ENCODE measurements at regions not wholly inside any gene's neighbourhood (a gene's known extent, or its start where the extent isn't known, plus 50 kb on each side); places are given as distances from the start of the nearest gene placed in this dataset.

DNA sequence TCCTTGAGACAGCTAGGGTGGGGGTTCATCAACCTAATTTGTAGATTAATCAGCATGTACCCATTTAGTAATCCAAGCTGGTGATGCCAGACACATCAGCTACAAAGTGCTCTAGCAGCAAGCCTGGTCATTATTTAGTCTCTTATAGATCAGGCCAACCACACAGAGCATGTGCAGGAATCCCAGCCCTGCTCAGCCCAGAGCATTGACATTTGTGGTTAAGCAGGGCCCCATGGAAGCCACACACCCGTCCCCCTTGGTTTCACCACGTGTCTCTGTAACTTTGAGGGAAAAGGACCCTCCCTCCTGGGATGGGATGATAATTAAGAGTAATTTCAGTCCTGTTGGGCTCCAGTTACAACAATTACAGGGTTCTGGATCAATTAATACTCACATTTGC lies 268.8 kb upstream of the RPL38 start:
- no peak for DNase-seq

DNA sequence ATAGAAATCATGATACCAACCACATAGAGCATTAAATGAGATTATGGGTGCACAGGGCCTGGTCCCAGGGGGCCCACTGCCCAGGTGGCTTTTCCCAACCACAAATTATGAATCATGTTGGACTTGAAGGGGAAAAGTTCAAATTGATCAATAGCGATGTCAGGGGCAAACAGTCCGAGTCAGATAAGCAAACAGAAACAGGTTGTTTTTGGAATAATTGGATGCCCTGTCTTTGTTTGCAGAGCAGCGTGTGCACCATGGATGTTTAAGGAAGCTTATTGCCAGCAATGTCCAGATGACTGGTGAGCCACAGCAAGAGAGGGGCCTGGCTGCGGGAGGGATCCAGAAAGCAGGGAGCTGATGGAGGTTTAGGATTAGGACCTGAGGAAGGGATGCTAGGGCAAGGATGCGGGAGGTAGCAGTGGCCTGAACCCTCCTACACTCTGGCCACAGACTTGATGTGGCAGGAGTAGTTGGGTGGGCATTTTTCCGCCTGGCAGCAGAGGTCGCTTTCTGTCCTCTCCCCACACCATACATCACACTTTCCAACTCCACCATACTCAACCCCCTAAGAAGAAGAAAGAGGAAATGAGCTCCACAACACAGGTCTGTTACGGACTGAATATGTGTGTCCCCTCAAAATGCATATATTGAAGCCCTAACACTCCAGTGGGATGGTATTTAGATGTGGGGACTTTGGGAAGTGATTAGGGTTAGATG lies 266.4 kb upstream of the RPL38 start:
- no peak for DNase-seq

DNA sequence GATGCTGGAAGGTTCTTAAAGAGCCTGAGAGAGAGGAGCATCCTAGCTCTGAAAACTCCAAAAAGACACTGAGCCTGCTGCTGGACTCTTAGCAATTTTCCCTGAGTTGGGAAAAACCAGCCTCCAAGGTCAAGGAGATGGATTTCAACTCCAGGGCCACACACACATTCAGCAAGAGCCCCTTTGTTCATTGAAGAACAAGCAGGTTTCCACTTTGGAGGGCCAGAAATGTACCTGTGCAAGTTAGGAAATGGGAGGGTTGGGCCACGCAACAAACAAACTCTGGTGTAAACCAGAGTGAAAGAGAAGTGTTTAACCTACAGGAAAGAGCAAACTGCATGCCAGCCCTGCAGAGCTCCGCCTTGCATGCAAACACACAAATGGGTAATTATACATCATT lies 264.8 kb upstream of the RPL38 start:
- no peak for DNase-seq

DNA sequence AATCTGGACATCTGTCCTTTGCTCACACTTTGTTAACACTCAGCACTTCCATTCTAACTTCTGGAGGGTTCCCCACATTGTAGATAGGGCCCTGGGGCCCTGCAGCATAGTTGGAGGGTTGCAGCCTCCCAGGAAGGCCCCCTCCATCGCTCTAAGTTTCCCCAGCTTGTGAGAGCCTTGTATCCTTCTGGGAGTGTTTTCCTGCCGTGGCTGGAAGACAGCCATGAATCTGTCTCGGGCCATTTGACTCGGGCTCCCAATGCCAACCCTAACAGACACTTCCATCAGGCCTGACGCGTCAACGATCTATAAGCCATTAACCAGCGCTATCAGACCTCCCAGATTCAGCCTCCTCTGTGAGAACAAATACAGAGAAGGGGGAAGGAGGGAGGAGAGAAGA lies 263.7 kb upstream of the RPL38 start:
- DNase-seq: no peak

DNA sequence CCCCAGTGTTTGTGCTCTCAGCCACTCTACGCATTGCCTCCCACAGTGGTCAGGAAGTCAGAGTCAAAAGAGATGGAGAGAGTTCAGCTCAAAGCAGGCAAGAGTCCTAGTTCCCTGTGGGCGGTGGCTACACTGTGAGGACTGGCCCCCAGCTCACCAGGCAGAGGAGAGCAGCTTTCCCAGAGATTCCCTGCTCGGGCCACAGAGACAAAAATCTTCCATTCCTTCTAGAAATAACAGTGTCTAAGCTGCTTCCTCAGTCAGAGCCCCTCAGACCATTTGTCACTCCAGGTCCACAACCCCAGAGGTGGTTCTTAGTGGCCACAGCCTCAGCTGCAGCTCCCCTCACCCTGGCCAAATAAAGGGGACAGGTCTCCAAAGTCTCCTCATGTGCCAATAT lies 263.0 kb upstream of the RPL38 start:
- DNase-seq: no peak

- DNase-seq: no peak
These were observed 261.5 kb upstream of the RPL38 start for GRCh38 chr17:73941919-73942530.

DNA sequence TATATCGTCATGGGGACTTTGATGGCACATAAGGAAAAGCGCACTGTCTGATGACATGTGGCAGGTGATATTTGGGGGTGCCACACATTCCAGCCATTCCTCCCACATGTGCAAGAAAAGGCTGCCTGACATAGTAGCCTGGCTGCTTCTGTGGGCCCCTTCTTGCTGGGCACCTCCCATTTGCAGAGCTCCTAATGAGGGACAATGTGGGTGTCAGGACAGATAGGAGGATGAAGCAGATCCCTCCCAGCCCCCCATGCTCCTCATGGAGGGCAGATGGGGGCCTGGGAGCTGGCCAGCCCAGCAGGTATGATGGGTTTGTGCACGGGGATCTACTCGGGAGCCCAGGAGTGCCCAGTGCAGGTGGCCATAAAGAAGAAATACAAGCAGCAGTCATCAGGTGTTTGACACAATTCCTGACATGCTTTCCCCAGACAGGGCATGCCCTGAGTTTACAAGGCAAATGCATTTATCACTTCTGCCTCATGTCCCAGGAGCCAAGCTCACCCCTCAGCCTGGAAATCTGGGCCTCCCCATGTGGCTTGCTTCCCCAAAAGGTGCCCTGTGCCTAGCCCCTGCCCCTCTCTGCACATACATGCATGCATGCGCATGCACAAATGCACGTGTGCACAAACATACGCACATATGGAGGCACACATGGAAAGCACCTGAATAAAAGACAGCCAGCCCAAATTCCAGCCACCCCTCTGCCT lies 260.6 kb upstream of the RPL38 start:
- DNase-seq: no peak

DNA sequence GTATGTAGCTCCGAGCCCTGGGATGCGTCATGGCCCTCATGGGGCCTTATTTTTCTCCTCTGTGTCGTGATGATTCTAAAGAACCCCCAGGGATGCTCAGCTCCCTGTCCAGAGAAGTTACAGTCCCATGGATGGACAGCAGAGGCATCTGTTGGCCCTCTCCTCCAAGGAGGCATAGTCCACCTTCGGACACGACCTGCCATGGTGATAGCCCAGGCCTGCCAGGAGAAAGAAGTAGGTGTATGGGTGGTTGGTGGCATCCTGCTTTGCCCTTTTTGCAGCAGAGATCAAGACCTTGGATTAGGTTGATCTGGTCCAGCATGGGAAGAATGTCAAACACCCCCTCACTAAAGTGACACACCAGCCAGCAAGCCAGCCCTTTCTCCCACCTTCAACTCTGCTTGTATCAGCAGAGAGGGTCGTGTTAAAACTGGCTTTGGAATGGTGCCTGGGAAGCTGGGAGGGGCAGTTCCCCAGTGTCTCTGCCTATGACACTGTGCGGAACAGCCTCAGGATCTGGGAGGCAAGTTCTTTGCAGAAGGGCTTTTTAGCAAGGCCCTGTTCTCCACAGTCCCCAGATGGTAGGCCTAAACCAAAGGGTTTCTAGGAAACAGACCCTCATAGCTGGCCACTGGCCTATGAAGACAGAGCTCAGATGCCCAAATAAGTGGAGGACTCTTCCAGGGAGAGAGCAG lies 259.9 kb upstream of the RPL38 start:
- no peak for DNase-seq

GRCh38 chr17:73944366-73944765 lies 259.1 kb upstream of the RPL38 start:
- DNase-seq: no peak

DNA sequence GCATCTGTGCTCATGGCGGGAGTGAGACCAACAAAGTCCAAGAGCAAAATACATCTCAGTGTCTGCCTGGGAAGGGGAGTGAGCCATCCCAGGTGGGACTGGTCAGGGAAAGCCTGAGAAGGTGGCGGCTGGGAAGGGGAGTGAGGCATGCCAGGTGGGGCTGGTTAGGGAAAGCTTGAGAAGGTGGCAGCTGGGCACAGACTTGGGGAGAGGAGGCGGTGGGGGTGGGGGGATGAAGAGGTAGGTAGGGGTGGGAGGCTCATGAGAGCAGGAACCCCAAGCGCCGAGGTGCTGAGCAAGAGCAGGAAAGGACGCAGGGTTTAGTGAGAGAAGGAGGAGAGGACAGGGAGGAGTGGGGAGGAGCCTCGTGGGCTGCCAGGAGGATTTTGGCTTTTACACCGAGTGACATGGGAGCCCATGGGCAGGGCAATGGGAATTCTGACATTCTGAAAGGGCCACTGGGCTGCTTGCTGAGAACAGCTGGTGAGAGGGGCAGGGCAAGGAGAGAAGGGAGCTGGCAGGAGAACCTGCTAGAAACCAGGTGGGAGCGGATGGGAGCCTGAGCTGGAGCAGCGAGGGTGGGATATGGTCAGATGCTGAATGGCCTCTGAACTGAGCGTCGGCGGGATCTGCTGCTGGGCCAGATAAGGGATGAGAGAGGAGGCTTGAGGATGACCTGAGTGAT lies 256.1 kb upstream of the RPL38 start:
- DNase-seq: no peak

GRCh38 chr17:73947966-73948355 lies 255.5 kb upstream of the RPL38 start:
- no peak for DNase-seq

- no peak for DNase-seq
These were observed 253.4 kb upstream of the RPL38 start for GRCh38 chr17:73949903-73950592.

- no peak for DNase-seq
These were observed 252.9 kb upstream of the RPL38 start for GRCh38 chr17:73950593-73950914.

GRCh38 chr17:73952082-73952479 lies 251.4 kb upstream of the RPL38 start:
- no peak for DNase-seq

- DNase-seq: peak; percentile 22
These were observed 250.8 kb upstream of the RPL38 start for GRCh38 chr17:73952480-73953205.

DNA sequence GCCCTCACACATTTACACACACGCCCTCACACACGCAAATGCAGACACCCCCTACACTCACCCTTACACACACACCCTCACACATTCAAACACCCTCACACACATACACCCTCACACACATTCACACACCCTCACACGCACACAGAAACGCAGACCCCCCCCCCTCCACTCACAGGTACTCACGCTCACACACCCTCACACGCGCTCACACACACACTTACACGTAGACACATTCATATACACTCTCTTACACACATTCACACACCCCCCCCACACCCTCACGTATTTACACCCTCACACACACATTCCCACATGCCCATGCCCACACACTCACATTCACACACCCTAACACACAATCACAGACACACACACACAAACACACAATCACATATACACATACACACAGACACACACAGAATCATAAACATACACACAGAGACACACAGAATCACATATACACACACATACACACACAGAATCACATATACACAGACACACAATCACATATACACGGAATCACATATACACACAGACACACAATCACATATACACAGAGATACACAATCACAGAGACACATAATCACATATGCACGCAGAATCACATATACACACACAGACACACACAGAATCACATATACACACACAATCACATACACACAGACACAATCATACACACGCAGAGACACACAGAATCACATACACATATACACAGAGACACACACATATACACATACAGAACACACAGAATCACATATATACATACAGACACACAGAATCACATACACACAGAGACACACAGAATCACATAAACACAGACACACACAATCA lies 250.1 kb upstream of the RPL38 start:
- DNase-seq: no peak

GRCh38 chr17:73954951-73955350 lies 248.5 kb upstream of the RPL38 start:
- no peak for DNase-seq

DNA sequence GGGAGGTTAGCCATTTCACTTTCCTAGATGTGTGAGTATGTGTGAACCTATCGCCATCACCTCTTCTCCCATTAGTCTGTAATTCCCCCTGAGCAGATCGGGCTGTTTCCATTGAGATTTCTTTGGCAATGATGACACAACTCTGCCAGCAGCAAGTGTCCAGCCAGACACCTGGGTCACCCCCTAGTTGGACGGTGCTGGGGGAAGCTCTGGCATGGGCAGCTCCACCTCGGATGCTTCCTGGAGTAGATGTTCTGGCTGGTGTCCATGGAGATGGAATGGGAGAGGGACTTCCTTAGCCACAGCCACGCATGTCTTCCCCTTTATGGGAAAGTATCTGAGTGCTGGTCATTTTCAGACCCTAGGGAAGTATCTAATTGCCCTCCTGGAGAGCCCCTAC lies 247.9 kb upstream of the RPL38 start:
- no peak for DNase-seq

DNA sequence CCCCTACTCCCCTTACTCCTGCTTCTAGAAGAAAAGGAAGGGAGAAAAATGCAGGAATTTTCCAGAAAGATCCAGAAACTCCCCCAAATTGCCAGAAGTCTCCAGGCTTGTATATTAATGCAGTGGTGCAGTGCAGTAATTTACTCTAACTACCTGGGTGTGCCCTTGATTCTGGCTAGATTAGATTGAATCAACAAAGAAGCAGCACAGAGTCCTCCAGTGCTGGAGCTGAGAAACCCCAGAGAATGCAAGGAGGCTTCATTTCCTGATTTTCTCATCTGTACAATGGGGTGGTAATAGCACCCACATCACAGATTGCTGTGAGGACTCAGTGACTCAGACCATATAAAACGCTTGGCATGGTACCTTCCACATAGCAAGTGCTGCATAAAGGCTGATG lies 247.3 kb upstream of the RPL38 start:
- DNase-seq: no peak

GRCh38 chr17:73956595-73957465 lies 246.6 kb upstream of the RPL38 start:
- peak; percentile 42 for DNase-seq
